ENCODE measurements at regions not wholly inside any gene's neighbourhood (a gene's known extent, or its start where the extent isn't known, plus 50 kb on each side); places are given as distances from the start of the nearest gene placed in this dataset.
"Not testable (repeated sequence)": the region's sequence is repeated elsewhere in the genome, so short reads cannot be mapped to it uniquely, and the experiment has no call there.

GRCh38 chr5:96528826-96529474 lies 95.9 kb upstream of the PCSK1 start:
- DNase-seq (ENCODE audit: low spot score): no peak

- DNase-seq (ENCODE audit: low spot score): no peak
Observed at GRCh38 chr5:96529559-96529958, 96.5 kb upstream of the PCSK1 start.

DNA sequence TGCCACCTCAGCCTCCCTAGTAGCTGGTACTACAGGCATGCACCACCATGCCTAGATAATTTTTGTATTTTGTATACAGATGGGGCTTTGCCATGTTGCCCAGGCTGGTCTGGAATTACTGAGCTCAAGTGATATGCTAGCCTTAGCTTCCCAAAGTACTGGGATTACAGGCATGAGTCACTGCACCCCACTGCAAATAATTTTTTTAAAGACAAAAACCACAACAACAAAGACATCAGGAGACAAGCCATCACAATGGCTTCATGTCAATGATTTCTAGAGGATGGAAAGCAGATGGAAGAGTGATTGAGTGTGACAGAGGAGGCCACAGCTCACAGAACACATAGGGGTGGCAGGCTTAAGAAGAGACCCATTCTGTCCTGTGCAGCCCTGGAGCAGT lies 97.9 kb upstream of the PCSK1 start:
- DNase-seq (ENCODE audit: low spot score): no peak

- DNase-seq (ENCODE audit: low spot score): no peak
Observed at GRCh38 chr5:96533371-96533770, 100.3 kb upstream of the PCSK1 start.

DNA sequence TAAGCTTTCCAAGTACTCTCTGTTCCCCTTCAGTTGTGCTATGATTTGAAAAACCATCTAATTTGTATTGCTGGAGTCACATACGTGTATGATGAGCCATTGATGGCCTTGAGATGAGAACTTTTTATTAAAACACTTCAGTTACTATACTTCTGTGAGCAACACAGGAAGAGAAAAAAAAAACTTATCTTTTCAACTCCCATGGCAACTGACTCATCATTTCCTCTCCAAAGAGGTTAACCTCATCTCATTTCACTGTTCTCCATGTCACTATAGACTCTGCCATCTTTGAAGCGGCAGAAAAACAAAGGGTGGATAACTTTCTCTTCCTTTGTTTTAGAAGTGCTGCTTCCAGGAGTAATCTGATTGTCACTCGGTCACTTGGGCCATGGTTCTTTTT lies 104.3 kb upstream of the PCSK1 start:
- peak; percentile 39 for DNase-seq (ENCODE audit: low spot score)

GRCh38 chr5:96538808-96539250 lies 105.8 kb upstream of the PCSK1 start:
- DNase-seq (ENCODE audit: low spot score): no peak

- no peak for DNase-seq (ENCODE audit: low spot score)
Observed at GRCh38 chr5:96546120-96546519, 113.1 kb upstream of the PCSK1 start.

DNA sequence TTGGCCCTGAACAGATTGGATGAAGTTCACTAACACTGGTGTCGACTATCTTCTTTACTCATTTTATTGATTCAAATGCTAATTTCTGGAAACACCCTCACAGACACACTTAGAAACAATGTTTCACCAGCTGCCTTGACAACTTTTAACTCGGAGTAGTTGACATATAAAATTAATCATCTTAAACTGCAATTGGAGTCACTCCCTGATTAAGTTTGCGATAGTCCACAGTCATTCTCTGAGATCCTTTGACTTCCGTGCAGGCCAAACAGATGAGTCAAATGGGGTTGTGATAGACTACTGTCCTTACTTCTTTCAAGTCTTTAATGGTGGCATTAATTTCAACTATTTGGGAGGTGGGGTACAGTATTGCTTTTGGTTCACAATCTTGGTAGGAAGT lies 114.4 kb upstream of the PCSK1 start:
- DNase-seq (ENCODE audit: low spot score): no peak

DNA sequence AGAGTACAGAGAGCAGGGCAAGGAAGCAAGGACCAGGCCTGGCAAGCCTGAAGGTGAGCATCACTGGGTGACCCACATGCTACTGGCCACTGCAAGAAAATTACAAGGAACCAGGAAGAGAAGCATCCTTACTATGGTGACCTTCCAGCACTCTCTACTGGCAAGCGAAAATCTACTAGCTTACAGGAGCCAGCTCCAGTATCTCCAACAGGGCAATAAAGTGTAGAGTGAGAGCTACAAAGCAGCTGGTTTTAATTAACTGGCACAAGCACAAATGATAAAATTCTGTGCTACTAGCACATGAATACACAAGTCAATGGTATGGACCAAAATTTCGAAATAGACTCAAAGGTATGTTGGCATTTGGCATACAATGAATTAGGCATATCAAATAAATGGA lies 113.3 kb upstream of the CAST start:
- no peak for DNase-seq (ENCODE audit: low spot score)

GRCh38 chr5:96560857-96561256 lies 101.3 kb upstream of the CAST start:
- DNase-seq (ENCODE audit: low spot score): not testable (repeated sequence)

GRCh38 chr5:96562614-96563013 lies 99.6 kb upstream of the CAST start:
- peak; percentile 47 for DNase-seq (ENCODE audit: low spot score)

DNA sequence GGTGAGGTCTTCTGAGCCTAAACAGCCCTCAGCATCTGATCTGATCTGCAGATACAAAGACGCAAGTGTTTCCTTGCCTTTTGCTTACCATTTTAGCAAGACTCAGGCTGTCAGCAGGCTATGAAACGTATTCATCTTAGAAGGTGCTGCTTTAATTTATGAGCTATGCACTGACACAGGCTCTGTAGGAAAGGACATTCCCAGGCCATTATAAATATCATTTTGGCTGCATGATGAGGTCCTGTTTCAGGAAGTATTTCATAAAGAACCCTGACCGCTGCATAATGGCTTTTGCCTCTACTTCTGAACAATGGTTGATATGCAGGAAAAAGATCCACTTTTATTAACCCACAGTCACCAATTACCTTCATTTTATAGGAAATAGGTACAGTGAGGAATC lies 98.4 kb upstream of the CAST start:
- no peak for DNase-seq (ENCODE audit: low spot score)

DNA sequence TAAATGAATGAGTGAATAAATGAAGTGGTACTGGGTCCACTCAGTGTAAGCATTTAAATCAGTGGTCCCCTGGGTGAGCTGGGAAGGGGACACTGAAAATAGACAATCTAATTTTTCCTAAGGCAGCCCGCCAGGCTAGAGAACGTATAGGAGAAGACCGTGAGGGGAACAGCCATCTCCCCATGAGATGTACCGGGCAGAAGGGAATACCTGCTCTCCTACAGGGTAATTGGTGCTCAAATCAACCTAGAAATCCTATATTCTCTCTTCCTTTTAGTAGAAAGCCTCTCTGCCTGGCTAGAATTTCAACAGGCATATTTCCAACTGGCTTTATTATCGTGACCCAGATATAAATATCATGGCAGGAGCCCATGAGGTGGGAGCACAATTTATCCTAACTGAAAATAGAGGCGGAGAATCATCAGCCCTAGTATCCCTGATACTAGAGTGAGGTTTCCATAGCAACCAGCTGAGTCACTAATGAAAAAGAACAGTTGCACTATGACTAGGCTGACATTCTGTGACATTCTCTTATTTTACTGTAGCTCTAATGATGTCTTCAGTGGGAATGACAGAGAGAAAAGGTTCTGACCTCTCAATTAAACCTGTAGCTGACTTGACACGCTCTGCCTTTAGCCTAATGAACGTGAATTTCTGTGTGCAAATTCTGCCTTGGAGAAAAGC lies 96.5 kb upstream of the CAST start:
- peak; percentile 75 for DNase-seq (ENCODE audit: low spot score)

GRCh38 chr5:96566833-96567587 lies 95.2 kb upstream of the CAST start:
- peak; percentile 67 for DNase-seq (ENCODE audit: low spot score)

- no peak for DNase-seq (ENCODE audit: low spot score)
Observed at GRCh38 chr5:96569332-96569731, 92.8 kb upstream of the CAST start.

GRCh38 chr5:96569770-96570169 lies 92.4 kb upstream of the CAST start:
- DNase-seq (ENCODE audit: low spot score): no peak

DNA sequence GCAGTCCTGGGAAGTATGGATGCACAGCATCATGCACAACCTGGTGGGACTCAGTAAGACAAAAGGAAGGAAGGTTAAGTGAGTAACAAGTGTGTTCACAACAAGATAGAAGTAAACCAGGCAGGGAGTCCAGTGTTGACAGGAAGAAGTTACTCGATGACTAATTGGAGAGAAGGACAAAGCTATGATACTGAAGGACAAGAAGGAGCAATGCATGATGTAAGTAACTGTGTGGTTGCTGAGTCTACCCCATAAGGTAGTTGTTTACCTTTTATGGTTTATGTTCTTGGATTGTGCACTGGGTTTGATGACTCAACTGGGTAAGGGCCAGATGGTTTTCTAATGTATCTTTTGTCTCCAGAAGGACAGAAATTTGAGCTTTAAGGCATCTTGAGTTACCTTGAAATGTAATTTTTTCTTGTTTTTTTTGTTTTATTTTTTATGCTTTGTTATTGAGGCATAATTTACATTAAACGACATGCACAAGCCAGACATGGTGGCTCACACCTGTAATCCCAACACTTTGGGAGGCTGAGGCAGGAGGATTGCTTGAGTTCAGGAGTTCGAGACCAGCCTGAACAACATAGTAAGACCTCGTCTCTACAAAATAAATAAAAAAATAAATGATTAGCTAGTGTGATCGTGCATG lies 89.2 kb upstream of the CAST start:
- DNase-seq (ENCODE audit: low spot score): peak; percentile 71

DNA sequence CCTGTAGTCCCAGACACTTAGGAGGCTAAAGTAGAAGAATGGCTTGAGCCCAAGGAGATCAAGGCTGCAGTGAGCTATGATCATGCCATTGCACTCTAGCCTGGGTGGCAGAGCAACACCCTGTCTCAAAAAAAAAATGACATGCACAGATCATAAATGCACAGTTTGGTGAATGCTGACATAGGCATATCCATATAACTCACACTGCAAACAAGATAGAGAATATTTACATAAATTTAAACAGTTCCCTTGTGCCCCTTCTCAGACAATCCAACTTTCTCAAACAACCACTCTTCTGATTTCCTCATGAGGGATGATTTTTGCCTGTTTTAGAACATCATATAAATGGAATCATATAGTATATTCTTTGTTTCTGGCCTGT lies 88.7 kb upstream of the CAST start:
- no peak for DNase-seq (ENCODE audit: low spot score)

- DNase-seq (ENCODE audit: low spot score): no peak
Observed at GRCh38 chr5:96576876-96577275, 85.3 kb upstream of the CAST start.

- no peak for DNase-seq (ENCODE audit: low spot score)
Observed at GRCh38 chr5:96577909-96578308, 84.3 kb upstream of the CAST start.

- DNase-seq (ENCODE audit: low spot score): no peak
Observed at GRCh38 chr5:96579711-96580110, 82.5 kb upstream of the CAST start.

DNA sequence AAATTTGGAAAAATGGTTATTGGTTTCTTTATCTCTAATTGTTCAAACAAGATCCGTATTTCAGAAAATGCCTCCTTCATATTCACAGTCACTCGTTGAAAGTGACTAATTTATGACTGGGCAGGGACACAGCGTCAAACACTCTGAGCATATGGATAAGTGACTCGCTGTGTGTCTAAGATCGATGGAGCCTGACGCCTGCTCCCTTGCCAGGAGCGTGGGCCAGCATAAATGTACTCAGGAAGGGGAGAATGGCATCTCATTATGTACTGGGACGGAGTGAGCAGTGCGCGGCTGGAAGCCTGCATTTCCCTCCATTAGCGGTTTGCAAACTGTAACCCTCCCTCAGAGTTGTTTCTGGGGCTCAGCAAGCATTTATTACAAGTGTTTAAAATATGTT lies 79.8 kb upstream of the CAST start:
- peak; percentile 24 for DNase-seq (ENCODE audit: low spot score)

- DNase-seq (ENCODE audit: low spot score): no peak
Observed at GRCh38 chr5:96584712-96585111, 77.5 kb upstream of the CAST start.
